ENCODE measurements at regions not wholly inside any gene's neighbourhood (a gene's known extent, or its start where the extent isn't known, plus 50 kb on each side); places are given as distances from the start of the nearest gene placed in this dataset.
"Not testable (repeated sequence)": the region's sequence is repeated elsewhere in the genome, so short reads cannot be mapped to it uniquely, and the experiment has no call there.

GRCh38 chr6:53446151-53446550 is 97.4 kb upstream of the ELOVL5 start:
- no peak for ATAC-seq

GRCh38 chr6:53441761-53442160 is 93.0 kb upstream of the ELOVL5 start:
- ATAC-seq, result no peak

GRCh38 chr6:53441035-53441493 is 92.3 kb upstream of the ELOVL5 start:
- ATAC-seq, result peak; percentile 61 to 71

GRCh38 chr6:53440336-53440945 is 91.7 kb upstream of the ELOVL5 start:
- ATAC-seq, result peak in 1 of 2 donors; percentile 8

DNA sequence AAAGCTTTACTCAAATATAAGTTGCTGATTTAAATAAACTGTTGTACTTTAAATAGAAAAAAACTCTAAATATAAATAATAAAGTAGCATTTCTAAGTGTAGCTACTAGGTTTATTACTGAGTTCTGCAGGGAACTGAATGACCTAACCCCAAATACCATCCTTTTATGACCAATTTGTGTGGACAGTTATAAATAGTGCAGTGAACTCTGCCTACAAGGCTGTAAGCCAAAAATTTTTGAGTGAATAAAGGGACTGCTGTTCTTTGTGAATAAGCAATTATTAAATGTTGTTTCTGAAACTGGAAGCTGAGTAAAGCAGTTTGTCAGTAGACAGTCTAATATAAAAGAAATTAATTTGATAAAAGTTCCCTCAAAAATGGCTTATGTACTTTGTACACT is 90.8 kb upstream of the ELOVL5 start:
- no peak for ATAC-seq

- ATAC-seq, result peak in 1 of 2 donors; percentile 60
Observed at GRCh38 chr6:53437557-53438202, 88.9 kb upstream of the ELOVL5 start.

- no peak for ATAC-seq
Observed at GRCh38 chr6:53436526-53437303, 88.0 kb upstream of the ELOVL5 start.

DNA sequence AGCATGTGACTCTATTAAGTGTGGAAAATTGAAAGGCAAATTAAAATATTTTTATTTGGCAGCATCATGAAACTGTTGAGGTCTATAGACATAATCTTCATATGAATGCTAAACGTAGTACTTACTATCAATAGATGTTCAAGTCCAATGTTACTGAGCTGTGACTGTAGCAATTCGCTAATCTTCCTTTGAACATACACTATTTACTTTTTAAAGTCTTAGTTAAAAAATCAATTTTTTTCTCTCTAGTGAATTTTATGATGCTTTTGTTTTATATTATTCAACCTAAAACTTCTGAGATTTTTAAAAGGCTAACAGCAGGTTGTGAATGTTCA is 85.2 kb upstream of the ELOVL5 start:
- ATAC-seq, result no peak

DNA sequence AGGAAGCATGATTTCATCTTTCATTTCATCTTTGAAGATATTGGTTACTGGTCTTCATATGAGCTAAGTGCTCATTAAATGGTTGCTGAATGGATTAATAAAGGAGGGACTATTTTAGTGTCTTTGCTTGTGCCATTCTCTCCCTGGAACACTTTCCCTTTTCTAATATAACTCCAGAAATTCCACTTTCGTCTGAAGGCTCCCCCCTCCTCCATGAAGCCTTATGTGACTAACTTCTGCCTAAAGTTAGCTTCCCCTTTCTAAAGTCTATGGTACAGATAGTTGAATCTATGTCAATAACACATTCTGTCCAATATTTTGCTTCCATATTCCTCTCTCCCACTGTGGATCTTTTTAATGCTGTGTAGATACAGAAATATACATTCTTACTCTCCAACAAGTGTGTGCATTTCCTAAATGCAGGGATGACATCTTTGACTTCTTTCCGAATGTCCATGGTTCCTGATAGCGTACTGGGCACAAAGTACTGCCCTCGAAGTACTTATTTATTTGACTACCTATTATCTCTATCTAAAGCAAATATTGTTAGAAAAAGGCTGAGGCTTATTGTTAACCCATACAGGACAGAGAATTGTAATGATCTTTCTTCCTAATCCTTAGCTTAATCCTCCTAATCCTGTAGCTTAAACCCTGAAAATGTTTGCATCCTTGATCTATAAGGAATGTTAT is 84.7 kb upstream of the ELOVL5 start:
- no peak for ATAC-seq

DNA sequence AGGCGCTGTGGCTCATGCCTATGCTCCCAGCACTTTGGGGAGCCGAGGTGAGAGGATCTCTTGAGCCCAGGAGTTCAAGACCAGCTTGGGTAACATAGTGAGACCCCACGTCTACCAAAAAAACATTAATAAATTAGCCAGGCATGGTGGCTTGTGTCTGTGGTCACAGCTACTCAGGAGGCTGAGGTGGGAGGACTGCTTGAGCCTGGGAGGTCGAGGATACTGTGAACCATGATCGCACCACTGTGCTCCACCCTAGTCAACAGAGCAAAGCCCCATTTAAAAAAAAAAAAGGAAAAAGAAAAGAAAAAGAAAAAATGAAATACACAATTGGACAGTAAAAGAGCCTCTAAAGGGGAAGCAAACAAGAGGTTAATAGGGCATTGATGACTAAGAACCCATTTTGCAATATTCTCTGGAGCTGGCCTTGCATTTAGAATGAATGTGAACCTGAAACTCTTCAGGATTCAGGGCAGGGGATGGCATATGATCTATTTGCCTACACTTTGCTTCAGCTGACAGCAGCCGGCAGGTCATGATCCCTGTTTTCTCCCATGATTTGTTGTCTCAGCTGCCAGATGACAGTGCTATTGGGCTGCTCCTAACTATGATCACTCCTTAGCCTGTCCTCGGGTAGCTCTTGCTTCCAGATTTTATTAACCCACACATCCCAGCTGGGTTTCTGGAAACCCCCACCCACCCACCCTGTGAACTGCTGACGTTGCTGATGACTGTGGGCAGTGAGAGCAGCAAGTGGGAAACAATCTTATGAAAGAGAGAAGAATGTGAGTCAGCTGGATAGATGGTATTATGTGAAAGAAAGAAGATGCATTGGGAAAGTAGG is 83.8 kb upstream of the ELOVL5 start:
- peak in 1 of 2 donors; percentile 24 for ATAC-seq

- ATAC-seq, result no peak
Observed at GRCh38 chr6:53431704-53432103, 83.0 kb upstream of the ELOVL5 start.

- ATAC-seq, result no peak
Observed at GRCh38 chr6:53429401-53429800, 80.7 kb upstream of the ELOVL5 start.

DNA sequence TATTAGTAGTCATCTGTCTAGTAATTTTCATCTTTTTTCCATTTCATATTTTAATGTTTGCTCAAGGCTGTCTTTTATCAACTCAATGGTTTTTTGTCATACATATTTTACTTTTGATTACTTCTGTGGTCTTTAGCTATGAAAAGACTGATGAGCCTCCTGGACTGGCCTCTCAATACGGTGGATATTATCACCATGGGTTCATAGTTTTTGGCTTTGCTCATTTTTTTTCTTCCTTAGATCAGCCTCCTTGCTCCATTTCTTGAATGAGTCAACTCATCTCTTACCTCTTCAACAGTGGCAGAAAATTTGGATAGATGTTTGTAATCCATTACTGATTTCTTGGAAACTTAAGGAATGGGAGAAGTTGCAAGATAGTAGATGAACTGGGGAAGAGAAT is 80.1 kb upstream of the ELOVL5 start:
- no peak for ATAC-seq

GRCh38 chr6:53426667-53427270 is 78.0 kb upstream of the ELOVL5 start:
- peak; percentile 95 to 97 for ATAC-seq

DNA sequence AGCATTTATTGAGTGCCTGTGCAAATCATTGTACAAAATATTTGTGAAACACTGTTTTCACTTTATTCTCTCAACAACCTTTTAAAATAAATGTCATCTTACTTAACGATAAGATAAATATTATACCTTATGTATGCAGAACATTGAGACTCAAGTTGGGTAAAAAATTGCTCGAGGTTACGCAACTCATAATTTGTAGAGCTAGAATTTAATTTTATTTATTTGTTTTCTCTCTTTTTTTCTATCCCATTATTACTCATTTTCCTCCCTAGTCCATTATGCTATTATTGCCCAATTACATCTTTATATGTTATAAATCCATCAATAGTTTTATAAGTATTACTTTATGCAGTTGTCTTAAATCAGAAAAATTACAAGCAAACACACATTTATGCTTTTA is 77.4 kb upstream of the ELOVL5 start:
- no peak for ATAC-seq

- ATAC-seq, result no peak
Observed at GRCh38 chr6:53424976-53425718, 76.4 kb upstream of the ELOVL5 start.

DNA sequence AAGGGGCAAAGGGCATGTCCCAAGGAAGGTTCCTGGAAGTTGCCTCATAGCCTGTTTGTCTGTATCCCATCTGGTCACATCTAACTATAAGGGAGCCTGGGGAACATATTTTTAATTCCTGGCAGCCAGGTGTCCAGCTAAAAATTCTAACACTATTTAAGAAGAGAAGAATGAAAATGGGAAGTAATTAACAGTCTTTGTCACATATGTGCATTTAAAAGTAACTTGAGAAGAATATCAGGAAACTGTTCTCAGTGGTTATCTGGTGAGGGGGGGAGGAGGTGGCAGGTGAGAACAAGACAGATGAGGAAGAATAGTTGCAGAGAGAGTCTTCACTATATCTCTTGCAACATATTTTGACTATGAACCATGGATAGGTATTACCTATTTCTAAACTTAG is 75.5 kb upstream of the ELOVL5 start:
- no peak for ATAC-seq

- not testable (repeated sequence) for ATAC-seq
Observed at GRCh38 chr6:53423560-53423959, 74.8 kb upstream of the ELOVL5 start.

DNA sequence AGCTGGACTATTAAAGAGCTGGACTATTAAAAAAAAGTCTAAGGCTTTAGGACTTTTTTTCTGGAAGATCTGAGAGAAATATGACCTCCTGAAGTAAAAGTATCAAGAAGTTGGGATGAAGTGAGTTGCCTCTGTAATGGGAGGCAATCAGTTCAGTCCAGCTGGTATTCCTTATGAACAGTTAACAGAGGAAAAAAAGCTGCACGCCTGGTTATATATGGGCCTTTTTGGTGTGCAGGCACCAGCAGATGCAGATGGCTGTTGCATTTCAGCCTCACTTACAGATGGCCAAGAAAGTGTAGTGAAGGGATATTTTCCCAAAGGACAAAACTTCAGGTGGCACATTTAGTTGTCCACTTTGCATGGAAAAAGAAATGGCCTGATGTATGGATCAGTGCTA is 70.3 kb upstream of the ELOVL5 start:
- no peak for ATAC-seq

DNA sequence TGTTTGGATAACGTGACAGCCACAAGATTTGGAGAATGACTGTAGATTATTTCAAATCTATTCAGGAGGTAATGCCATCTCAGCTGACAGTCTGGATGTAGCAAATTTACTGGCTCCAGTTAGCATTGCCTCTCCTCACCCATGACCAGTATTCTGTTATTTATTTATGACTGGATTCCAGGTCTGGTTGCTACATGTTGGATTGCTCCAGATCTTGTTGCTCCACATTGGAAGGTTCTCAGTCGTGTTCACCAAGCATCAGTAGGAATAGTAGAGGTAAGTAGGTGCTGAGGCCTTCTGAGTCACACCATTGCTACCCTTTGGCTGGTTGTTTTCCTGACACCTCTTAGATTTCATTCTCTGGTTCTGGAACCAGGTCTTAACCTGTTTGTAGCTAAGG is 69.5 kb upstream of the ELOVL5 start:
- no peak for ATAC-seq

DNA sequence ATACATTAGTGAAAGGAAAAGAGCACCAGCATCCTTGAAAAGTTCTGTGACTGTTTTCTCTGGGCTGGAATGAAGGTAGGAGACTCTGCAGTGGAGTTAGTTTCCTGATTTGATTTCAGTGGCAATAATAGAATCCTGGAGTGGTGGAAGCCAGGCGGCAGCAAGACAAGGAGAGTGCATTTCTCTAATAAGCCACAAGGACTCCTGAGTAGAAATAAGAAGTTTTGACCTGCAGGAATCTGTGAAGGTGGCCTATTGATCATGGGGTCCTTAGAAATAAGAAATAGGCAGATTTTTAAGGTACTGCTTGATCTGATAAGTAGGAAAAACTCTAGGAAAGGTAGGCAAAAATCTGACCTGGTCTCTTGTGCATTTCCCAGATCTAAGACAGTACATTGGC is 68.4 kb upstream of the ELOVL5 start:
- ATAC-seq, result no peak

Data from activated CD4-positive, CD25-positive, alpha-beta regulatory T cell treated with anti-CD3 and anti-CD28 coated beads, Interleukin-2, amount 50 U/mL, for 24 hours (primary cell).